ENCODE measurements at regions not wholly inside any gene's neighbourhood (a gene's known extent, or its start where the extent isn't known, plus 50 kb on each side); places are given as distances from the start of the nearest gene placed in this dataset.
"Not testable (repeated sequence)": the region's sequence is repeated elsewhere in the genome, so short reads cannot be mapped to it uniquely, and the experiment has no call there.

DNA sequence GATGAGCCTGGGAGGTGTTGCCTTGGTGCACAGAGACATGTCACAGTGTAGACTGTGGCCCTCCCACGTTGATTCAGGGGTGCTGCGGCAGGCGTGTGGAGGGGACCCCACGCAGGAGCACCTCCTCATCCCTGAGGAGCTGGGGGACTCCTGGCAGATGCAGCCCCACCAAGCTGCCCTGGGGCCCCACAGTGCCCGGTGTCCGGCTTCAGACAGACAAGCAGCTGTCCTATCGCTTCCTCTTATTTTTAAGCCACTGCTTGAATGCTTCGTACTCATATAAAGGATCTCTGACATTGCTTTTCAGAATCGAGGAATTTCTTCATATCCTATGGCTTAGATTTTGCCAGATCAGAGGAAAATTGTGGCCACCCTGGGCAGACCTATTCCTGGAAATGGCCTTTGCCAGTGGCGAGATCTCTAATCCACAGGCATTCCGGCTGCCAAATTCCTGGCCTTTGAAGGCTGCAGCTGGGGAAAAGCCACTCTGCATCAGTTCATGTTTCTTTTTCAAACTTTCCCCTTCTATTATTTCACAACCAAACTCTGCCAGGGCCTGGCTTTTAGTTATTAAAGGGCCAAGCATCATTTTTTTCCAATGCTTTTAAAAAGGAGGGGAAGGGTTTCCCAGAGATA lies 337.0 kb downstream of the THBS2 start:
- TF ChIP-seq, protein P1, sequence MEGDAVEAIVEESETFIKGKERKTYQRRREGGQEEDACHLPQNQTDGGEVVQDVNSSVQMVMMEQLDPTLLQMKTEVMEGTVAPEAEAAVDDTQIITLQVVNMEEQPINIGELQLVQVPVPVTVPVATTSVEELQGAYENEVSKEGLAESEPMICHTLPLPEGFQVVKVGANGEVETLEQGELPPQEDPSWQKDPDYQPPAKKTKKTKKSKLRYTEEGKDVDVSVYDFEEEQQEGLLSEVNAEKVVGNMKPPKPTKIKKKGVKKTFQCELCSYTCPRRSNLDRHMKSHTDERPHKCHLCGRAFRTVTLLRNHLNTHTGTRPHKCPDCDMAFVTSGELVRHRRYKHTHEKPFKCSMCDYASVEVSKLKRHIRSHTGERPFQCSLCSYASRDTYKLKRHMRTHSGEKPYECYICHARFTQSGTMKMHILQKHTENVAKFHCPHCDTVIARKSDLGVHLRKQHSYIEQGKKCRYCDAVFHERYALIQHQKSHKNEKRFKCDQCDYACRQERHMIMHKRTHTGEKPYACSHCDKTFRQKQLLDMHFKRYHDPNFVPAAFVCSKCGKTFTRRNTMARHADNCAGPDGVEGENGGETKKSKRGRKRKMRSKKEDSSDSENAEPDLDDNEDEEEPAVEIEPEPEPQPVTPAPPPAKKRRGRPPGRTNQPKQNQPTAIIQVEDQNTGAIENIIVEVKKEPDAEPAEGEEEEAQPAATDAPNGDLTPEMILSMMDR (IDR thresholded peaks at IDR 0.05; ENCODE audit: insufficient read depth, low read depth, low read length, missing control alignments): no peak
- no peak for DNase-seq (ENCODE audit: low read depth)
- H3K4me3 ChIP-seq (ENCODE audit: low read depth, low read length): no peak overlapping the region

- no peak for DNase-seq (ENCODE audit: low read depth)
- TF ChIP-seq, protein P1 (IDR thresholded peaks at IDR 0.05; ENCODE audit: insufficient read depth, low read depth, low read length, missing control alignments): no peak
- H3K4me3 ChIP-seq (ENCODE audit: low read depth, low read length): no peak overlapping the region
These were observed 337.8 kb downstream of the THBS2 start for GRCh38 chr6:168915855-168916254.

DNA sequence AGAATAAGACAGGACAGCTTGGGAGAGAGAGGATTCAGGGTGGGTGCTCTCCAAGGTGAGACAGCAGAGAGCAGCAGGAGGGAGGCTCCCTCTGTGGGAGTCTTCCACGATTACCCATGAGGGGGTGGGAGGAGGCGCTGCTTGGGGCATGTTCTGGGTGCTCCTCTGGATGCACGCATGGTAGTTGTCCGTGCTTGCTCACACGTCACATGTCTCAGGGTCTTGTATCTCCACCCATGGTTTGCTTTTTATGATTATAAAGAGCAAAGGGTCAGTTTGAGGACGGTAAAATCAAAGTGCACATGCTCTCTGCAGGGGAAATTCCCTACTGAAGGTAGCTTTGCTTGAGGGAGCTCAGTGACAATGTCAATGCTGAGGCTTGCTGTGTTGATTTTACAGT lies 338.4 kb downstream of the THBS2 start:
- H3K4me3 ChIP-seq (ENCODE audit: low read depth, low read length): no peak overlapping the region
- TF ChIP-seq, protein P1 (IDR thresholded peaks at IDR 0.05; ENCODE audit: insufficient read depth, low read depth, low read length, missing control alignments): no peak
- DNase-seq (ENCODE audit: low read depth): no peak

DNA sequence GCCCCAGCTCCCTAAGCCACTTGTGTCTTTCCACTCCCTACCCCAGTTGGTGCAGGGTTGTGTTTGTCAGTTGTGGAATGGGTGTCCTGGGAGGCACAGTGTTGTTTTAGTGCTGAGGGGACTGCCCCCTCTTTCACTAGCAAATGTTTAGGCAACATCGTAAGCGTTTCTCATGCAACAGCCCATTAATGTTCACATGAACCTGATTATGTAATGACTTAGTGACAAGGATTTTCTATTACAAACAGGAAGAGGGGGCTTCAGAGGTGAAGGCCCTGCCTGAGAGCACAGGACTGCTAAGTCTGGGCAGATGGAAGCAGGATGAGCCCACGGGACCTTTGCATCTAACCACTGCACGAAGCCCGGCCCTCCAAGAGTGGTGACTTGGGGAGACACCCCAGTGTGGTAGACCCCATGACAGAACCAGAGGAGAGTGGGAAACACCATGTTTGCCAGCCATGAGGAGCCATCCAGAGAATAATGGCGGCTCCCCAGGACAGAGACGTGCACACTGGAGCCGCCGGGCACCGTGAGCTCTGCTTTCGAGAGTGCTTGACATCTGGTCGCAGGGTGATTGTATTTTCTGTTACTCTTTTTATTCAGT lies 339.7 kb downstream of the THBS2 start:
- DNase-seq (ENCODE audit: low read depth): no peak
- TF ChIP-seq, protein P1 (IDR thresholded peaks at IDR 0.05; ENCODE audit: insufficient read depth, low read depth, low read length, missing control alignments): no peak

DNA sequence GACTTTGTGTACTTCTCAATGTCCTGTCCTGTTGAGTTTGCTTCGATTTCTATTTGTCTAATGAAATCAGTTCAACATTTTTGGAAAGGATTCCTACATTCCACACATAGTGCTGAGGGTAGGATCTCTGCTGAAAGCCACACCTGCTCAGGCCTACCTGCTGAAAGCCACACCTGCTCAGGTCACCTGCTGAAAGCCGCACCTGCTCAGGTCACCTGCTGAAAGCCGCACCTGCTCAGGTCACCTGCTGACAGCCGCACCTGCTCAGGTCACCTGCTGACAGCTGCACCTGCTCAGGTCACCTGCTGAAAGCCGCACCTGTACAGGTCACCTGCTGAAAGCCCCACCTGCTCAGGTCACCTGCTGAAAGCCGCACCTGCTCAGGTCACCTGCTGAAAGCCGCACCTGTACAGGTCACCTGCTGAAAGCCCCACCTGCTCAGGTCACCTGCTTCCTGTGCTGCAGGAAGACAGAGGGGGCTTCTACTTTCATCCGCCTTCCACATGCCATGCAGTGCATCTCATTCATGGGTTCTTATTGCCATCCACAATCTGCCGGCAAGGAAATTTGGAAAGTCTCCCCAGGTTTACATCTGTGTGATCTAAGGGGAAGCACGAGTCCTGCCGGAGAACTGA lies 340.3 kb downstream of the THBS2 start:
- not testable (repeated sequence) for H3K4me3 ChIP-seq (ENCODE audit: low read depth, low read length); DNase-seq (ENCODE audit: low read depth)

More for the DNA sequence above, 339.7 kb downstream of the THBS2 start:
- H3K4me3 ChIP-seq (ENCODE audit: low read depth, low read length): no peak overlapping the region

GRCh38 chr6:168909288-168909687 lies 344.4 kb downstream of the THBS2 start:
- H3K4me3 ChIP-seq (ENCODE audit: low read depth, low read length): no peak overlapping the region
- TF ChIP-seq, protein P1 (IDR thresholded peaks at IDR 0.05; ENCODE audit: insufficient read depth, low read depth, low read length, missing control alignments): no peak
- DNase-seq (ENCODE audit: low read depth): no peak

- DNase-seq (ENCODE audit: low read depth): no peak
- H3K4me3 ChIP-seq (ENCODE audit: low read depth, low read length): no peak overlapping the region
- TF ChIP-seq, protein P1 (IDR thresholded peaks at IDR 0.05; ENCODE audit: insufficient read depth, low read depth, low read length, missing control alignments): no peak
These were observed 344.8 kb downstream of the THBS2 start for GRCh38 chr6:168908887-168909286.
